GM21529 (cell line): ENCODE measurements at regions not wholly inside any gene's neighbourhood (a gene's known extent, or its start where the extent isn't known, plus 50 kb on each side); places are given as distances from the start of the nearest gene placed in this dataset.

Source experiments
- ATAC-seq: cut with Tn5 transposase; IDR thresholded peaks from one replicate; pipeline ENCODE4 v1.9.1; 2021; ENCODE audit not compliant: unreplicated experiment

GRCh38 chr2:150789376-150789905, 302.0 kb upstream of the RND3 start:
- no peak for ATAC-seq

GRCh38 chr2:150788426-150789140, 301.1 kb upstream of the RND3 start:
- ATAC-seq: no peak

- ATAC-seq: no peak
These were observed 300.1 kb upstream of the RND3 start for GRCh38 chr2:150787353-150788093.

DNA sequence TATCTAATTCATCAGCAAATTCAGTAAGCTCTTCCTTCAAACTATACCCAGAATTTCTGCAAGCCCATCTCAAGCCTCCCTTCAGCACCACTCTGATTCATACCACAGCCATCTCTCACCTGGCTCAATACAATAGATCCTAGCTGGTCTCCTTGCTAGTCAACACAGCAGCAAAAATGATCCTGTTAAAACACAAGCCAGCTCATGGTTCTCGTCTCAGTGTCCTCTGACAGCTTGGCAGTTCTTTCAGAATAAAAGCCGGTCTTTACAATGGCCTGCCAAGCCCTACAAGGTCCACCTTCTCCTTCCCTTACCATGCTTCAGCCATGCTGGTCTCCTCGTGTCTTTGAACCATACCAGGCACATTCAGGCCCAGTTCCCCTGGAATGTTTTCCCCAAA, 296.9 kb upstream of the RND3 start:
- ATAC-seq: no peak

GRCh38 chr2:150783896-150784295, 296.4 kb upstream of the RND3 start:
- ATAC-seq: no peak

GRCh38 chr2:150783015-150783414, 295.5 kb upstream of the RND3 start:
- no peak for ATAC-seq

GRCh38 chr2:150782613-150783012, 295.1 kb upstream of the RND3 start:
- no peak for ATAC-seq

DNA sequence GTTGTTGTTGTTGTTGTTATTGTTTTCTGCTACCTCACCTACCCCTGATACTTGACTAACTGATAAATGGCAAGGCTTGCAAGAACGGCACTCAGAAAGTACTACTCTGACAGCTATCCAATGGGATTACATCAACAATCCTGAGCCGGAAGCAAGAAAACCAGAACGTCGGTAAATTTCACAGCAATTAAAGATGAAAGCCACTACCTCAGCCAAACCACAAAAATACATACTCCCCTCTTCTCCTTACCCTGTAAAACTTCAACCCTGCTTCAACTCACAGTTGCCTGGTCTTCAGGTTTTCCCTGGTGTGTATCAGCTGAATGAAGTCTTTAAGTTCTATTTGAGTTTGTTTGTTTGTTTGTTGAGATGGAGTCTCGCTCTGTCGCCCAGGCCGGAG, 293.7 kb upstream of the RND3 start:
- no peak for ATAC-seq

GRCh38 chr2:150778828-150779227, 291.4 kb upstream of the RND3 start:
- no peak for ATAC-seq

GRCh38 chr2:150769421-150769820, 282.0 kb upstream of the RND3 start:
- no peak for ATAC-seq

- no peak for ATAC-seq
These were observed 280.7 kb upstream of the RND3 start for GRCh38 chr2:150767991-150768746.

- no peak for ATAC-seq
These were observed 275.1 kb upstream of the RND3 start for GRCh38 chr2:150762571-150762970.

- ATAC-seq: no peak
These were observed 272.1 kb upstream of the RND3 start for GRCh38 chr2:150759531-150759930.

DNA sequence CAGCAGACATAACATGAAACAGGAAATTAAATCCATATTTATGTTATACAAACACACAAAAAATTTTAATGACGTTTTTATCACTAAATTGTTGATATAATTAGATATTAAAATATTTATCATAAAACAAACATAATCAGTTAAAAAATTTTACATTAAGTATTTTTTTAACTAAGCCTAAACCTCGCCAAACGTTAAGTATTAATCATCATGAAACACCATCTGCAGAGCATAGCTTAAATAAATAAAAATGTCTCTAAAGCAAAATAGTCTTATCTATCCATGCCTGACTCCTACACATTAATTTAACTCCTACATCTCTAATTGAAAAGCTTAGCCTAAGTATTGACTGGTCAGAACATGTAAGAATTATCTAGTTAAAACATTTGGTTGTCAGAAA, 271.6 kb upstream of the RND3 start:
- no peak for ATAC-seq

DNA sequence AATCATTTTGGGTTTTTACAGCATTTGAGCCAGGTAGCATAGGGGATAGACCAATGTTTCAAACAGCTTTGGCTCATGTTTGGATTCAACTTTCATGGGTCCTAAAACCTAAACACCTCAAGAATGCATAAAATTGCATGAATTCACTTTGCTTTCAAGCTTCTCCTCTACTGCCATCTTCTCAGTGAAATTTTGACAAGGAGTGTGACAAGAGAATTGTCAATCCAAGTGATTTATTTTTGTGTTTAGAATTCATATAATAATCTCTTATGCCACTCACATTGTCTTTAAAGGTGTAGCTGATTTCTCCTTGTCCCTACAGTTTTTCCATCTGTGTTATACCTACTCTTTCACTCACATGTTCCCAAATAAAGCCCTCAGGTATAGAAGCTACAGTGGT, 264.8 kb upstream of the RND3 start:
- ATAC-seq: no peak

GRCh38 chr2:150750720-150751119, 263.3 kb upstream of the RND3 start:
- ATAC-seq: no peak

DNA sequence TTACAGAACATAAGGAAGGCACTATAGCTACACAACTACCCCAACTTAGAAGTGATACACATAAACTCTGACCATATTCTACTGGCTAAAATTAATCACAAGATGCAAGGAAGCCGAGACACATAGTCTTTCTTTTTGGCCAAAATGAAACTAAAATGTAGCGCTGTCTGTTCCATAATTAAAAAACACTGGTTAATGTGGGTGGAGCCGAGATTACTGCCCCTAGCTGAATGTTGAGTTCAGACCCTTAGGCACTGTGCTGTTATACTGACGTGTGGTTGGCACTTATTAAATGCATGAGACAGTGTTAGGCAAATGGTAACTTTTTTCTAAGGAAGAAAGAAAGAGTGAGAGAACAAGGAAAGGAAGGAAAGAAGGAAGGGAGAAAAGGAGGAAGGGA, 254.6 kb upstream of the RND3 start:
- ATAC-seq: no peak

GRCh38 chr2:150735894-150736498, 248.5 kb upstream of the RND3 start:
- ATAC-seq: no peak

- ATAC-seq: no peak
These were observed 245.7 kb upstream of the RND3 start for GRCh38 chr2:150733051-150733618.

- no peak for ATAC-seq
These were observed 245.0 kb upstream of the RND3 start for GRCh38 chr2:150732491-150732890.

DNA sequence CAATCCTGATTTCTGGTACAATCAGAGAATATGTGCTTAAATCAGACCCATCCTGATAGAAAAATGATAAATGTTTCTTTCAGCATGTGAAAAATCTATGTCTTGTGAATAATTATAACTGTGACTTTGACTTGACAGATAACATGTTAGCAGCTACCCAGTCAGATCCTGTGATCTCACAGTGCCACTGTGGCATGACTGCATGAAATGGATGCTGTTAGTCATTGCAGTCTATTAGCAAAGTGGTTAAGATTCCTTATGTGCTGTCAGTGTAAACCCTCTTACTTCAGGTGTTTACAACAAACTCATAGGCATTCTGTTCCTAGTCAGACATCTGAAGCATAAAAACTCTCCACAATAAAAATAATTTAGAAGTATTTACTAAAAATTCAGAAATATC, 244.6 kb upstream of the RND3 start:
- ATAC-seq: no peak
